GM19372 (cell line): ENCODE measurements at regions not wholly inside any gene's neighbourhood (a gene's known extent, or its start where the extent isn't known, plus 50 kb on each side); places are given as distances from the start of the nearest gene placed in this dataset.
"Not testable (repeated sequence)": the region's sequence is repeated elsewhere in the genome, so short reads cannot be mapped to it uniquely, and the experiment has no call there.

Experiments used
- ATAC-seq: cut with Tn5 transposase; IDR thresholded peaks from one replicate; pipeline ENCODE4 v1.9.1; 2021; ENCODE audit warnings: mild to moderate bottlenecking, low read depth, moderate library complexity; ENCODE audit not compliant: unreplicated experiment

DNA sequence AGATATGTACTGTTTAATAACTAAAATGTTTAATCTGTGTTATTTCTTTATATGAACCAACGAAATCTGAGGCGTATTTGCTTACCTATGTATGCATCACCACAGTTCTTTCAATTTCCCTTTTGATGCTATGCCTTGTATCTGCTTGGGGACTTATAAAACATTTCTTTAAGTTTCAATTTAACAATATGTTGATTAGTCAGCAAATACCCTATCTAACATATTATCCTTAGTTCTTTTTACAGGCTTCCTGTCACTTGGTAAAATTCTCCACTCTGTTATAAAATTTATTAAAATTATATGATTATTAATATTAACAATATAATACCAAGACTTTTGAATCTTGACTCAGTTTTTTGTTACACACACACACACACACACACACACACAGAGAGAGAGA lies 174.3 kb downstream of the CPS1 start:
- no peak for ATAC-seq

- not testable (repeated sequence) for ATAC-seq
Observed at GRCh38 chr2:210746826-210747225, 190.4 kb downstream of the CPS1 start.

DNA sequence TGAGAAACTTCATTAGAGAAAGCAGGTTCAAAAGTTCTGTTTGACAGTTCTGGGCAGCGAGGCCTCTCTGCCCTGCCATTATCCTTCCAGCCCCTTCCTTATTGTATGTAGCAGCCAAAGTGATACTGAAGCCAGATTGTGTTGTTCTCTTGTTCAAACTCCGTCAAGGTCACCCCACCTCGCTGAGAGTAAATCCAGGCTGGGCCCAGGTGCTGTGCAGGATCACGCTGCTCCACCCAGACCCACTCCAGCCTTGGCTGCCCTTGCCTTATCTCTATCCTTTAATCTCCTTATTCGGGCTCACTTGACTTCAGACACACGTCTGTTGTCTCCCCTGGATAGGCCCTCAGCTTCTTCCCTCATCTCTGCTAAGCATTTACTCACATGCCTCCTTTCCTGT lies 196.1 kb downstream of the CPS1 start:
- ATAC-seq, result no peak

DNA sequence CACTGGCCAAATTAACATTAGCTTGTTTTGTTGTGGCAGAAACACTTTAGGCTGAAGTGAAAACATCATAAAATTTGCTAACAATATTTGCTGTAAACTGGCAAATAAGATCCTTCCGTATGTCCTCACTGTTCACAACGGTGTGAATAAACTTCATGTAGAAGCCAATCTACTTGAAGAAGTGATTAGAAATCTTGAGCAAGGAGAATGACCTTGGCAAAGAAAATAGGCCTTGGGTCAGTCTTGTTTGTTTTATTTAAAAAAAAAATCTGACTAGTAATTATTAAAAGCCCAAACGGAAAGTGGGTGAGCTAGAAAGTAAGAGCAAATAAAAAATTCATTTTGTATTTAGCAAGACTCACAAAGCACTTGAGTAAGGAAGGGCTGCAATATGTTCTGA lies 197.0 kb downstream of the CPS1 start:
- ATAC-seq, result no peak

DNA sequence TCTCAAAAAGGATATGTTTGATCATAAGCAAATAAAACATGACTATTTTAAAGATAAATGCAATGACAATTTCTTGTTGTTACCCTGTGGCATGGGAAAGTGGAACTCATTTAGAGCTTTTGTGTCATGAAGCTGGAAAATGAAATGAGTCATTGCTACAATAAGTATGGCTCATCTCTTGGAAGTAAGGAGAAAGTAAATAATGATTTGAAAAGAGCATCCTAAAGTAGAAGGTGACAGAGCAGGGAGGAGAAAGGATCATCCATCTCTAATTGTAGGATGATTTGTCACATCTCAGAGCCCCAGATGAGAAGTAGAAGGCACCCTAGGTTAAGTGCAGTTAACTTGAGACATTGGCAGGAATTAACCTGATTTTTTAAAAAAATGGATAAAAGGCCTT lies 200.5 kb downstream of the CPS1 start:
- no peak for ATAC-seq

- no peak for ATAC-seq
Observed at GRCh38 chr2:210762604-210763588, 206.5 kb downstream of the CPS1 start.

DNA sequence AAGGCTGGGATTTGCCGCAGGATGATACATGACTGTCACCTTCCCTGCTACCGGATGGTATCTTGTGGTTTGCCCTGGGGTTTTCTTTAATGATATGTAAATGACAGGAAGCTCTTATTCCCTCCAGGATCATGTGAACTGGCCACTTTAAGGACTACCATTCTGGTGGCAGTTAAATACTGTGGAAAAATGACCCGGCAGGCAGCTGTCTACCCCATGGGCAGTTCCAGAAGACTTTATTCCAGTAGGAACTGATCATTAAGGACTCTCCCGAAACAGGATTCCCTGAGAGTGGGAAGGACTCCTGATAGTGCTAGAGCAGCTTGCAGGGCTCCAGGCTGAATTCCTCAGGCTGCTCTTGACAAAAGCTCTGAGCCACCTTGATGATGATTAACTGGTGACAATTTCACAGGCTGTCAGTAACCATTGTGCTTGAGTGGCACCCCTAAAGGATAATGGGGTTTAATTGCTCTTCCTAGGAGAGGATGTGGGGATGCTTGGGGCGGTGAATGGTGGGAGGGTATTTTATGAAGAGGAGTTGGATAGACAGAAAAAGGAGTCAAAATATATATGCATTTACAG lies 212.0 kb downstream of the CPS1 start:
- no peak for ATAC-seq

GRCh38 chr2:210776756-210777155 lies 220.4 kb downstream of the CPS1 start:
- ATAC-seq, result no peak

GRCh38 chr2:210782222-210782621 lies 225.8 kb downstream of the CPS1 start:
- no peak for ATAC-seq

DNA sequence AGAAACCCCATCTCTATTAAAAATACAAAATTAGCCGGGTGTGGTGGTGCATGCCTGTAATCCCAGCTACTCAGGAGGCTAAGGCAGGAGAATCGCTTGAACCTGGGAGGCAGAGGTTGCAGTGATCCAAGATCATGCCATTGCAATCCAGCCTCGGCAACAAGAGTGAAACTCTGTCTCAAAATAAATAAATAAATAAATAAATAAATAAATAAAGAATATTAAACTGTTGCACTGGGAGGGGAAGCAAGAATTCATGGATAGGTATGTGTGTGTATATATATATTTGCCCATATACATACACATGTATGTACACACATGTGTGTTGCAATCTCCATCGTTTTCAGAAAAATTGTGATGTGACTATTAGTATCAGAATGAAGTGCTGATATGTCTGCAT lies 231.4 kb downstream of the CPS1 start:
- ATAC-seq, result not testable (repeated sequence)

DNA sequence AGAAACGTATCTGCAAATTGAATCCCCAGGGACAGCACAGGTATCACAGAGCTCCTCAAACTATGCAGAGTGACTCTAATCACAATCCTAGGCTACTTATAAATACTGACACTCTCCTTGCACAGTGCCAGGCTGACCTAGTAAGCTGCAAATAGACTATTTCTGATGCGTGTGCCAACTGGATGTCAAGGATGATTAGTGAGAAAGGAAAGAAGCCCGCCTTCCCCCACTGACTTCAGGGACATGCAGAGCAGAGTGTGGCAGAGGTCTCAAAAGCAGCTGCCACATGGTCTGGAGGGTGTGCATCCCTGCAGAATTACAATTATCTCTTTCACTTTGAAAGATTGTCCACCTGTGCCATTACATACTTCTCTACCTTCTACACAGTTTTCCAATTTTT lies 235.6 kb downstream of the CPS1 start:
- ATAC-seq, result no peak

DNA sequence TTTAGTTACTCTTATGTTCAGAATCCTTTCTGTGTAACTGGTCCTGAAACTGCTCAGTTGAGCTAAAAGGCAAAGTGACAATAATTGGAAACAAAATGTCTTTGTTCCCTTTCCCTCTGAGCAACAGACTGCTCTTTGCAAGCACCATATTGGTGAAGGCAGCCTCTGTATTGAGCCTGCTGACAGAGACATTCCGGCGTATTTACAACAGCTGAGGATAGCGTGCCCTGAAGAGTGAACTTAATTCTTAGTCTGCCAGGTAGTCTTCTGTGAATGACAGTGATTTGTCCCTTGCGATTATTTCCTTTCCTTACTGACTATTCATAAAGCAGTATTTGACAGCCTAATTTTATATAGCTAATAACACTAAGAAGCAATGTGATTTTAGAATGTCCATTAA lies 239.1 kb downstream of the CPS1 start:
- no peak for ATAC-seq

- ATAC-seq, result no peak
Observed at GRCh38 chr2:210798180-210798579, 241.8 kb downstream of the CPS1 start.

GRCh38 chr2:210814251-210815025 lies 258.0 kb downstream of the CPS1 start:
- ATAC-seq, result no peak

DNA sequence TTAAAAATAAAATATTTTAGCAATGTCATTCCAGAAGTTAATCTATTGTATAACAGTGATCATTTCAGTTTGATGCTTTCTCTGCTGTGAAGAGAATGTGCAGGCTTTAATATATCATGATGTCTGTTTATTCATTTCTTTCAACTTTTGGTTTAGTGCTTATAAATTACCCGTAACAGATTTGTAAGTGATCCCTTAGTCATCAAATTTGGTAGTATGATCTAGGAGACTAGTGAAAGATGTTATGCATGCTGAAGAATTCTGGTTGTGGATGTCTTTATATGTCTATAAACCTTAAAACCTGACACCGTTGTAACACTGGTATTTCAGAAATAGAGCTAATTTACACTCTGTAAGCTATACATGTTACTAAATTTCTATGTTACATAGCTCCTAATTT lies 260.4 kb downstream of the CPS1 start:
- no peak for ATAC-seq

DNA sequence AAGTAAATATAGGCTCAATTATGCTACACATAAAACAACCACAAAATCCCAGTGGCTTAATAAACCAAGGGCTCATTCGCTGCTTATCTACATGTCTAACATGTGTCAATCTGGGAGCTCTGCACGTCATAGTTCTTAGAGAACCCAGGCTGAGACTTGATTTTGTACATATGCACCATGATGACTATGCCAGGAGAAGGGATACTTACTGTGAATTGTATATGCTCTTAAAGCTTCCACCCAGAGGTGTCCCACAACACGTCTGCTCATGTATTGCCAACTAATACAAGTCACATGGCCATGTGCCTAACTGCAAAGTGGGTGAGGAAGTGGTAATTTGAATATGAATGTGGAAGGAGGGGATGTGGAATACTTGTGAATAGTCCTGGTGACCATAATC lies 262.1 kb downstream of the CPS1 start:
- no peak for ATAC-seq

DNA sequence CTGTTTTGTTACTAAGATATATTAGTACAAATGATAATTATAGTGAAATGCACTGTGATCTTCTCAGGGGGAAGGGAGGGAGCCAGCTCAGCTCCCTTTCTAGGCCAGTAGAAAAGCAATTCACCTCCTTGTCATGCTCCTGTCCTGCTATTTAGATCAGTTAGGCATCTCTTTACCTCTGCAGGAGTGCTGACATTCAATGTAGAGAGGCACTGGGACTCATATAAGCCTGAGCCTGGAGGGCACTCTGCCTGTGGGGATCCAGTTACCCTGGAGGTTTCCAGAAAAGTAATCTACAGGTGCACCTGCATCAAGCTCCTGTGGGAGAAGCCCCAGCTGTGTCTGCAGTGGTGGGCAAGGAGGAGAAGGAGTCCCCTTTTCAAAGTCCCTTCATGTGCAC lies 277.0 kb downstream of the CPS1 start:
- ATAC-seq, result no peak

DNA sequence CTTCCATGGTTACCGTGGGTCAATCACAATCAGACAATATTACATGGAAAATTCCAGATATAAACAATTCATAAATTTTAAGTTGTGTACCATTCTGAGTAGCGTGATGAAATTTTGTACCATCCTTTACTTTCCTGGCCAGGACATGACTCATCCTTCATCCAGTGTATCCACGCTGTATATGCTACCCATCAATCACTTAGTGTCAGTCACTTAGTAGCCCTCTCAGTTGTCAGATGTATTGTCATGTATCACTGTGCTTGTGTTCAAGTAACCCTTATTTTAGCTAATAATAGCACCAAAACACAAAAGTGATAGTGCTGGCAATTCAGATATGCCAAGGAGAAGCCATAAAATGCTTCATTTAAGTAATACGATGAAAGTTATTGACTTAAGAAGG lies 282.6 kb downstream of the CPS1 start:
- ATAC-seq, result no peak

- no peak for ATAC-seq
Observed at GRCh38 chr2:210839450-210839849, 283.1 kb downstream of the CPS1 start.

DNA sequence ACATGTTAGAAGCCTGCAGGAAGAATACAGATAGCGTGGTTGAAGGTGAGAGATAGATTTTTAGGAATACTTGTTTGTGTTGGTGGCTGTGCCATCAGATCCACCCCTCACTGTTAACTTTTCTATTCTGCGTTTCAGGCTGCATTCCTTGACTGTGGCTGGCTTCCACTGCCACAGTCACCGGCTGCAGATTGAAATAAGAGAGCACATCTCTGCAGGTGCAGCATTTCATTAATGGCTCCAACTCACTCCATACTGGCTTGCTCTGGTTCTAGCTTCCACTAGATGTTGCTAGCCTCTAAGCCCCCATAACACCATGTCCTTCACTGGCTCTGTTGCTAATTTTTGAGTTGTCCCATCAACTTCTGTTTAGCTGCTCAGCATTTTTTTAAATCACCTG lies 286.5 kb downstream of the CPS1 start:
- ATAC-seq, result no peak

- ATAC-seq, result no peak
Observed at GRCh38 chr2:210844016-210844415, 287.6 kb downstream of the CPS1 start.
